Thoracic aorta (tissue), 2 donors: ENCODE measurements at regions not wholly inside any gene's neighbourhood (a gene's known extent, or its start where the extent isn't known, plus 50 kb on each side); places are given as distances from the start of the nearest gene placed in this dataset.
"Not testable (repeated sequence)": the region's sequence is repeated elsewhere in the genome, so short reads cannot be mapped to it uniquely, and the experiment has no call there.

Source experiments
- ATAC-seq: fragments of 150-250 bp; one replicate; pipeline ENCODE4 v1.8.0; 2017; ENCODE audit warnings: low read depth; ENCODE audit not compliant: insufficient number of reproducible peaks, low FRiP score
- DNase-seq: peaks from one replicate; pipeline ENCODE4 v3.0.0-alpha.2; 2020; ENCODE audit warnings: low spot score
- H3K27ac ChIP-seq, 2 donors: fragments of 200-600 bp; sonication (generic); 1 replicate in 1 of 2; 2 replicates in 1 of 2; pipeline ENCODE4 v1.5.1; 2016; ENCODE audit warnings: mild to moderate bottlenecking in 2 of 2, moderate library complexity in 2 of 2
- H3K27me3 ChIP-seq: fragments of 200-600 bp; sonication (generic); replicated peaks from 2 replicates; pipeline ENCODE4 v1.6.0; 2016; ENCODE audit warnings: mild to moderate bottlenecking; ENCODE audit not compliant: insufficient read depth
- H3K36me3 ChIP-seq: fragments of 200-600 bp; sonication (generic); one replicate; pipeline ENCODE4 v1.5.1; 2016
- H3K4me1 ChIP-seq, 2 donors: fragments of 200-600 bp; sonication (generic); 1 replicate in 1 of 2; 2 replicates in 1 of 2; pipeline versions ENCODE4 v1.5.1 to v1.6.0; 2016; ENCODE audit warnings: low read depth in 2 of 2, mild to moderate bottlenecking in 1 of 2; ENCODE audit not compliant: control insufficient read depth in 1 of 2
- H3K4me3 ChIP-seq: fragments of 200-600 bp; sonication (generic); 2 replicates; pipeline ENCODE4 v1.5.1; 2016; ENCODE audit warnings: mild to moderate bottlenecking
- H3K9me3 ChIP-seq: fragments of 200-600 bp; sonication (generic); 2 replicates; pipeline ENCODE4 v1.5.1; 2016
- TF ChIP-seq, protein P1 (sequence below): fragments of 200-600 bp; sonication (generic); IDR thresholded peaks from one replicate; pipeline ENCODE4 v1.5.1; 2019; ENCODE audit warnings: antibody characterized with exemption

DNA sequence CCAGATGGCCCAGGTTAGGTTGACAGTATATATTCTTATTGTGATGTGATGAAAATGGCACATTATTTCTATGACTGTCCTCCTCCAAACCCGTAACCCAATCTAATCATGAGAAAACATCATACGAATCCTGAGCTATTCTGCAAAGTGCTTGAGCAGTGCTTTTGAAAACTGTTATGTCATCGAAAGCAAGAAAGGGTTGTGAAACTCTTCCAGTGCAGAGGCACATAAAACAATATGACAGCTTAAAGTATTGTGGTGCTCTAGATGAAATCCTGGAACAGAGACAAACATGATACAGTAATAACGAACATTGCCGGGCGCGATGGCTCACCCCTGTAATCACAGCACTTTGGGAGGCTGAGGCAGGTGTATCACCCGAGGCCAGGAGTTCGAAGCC lies 1648.0 kb downstream of the STIM2 start:
- DNase-seq = no peak
- no peaks in the 10 kb centered on the region for H3K4me1 ChIP-seq
- no peaks in the 10 kb centered on the region for H3K27me3 ChIP-seq
- TF ChIP-seq, protein P1, sequence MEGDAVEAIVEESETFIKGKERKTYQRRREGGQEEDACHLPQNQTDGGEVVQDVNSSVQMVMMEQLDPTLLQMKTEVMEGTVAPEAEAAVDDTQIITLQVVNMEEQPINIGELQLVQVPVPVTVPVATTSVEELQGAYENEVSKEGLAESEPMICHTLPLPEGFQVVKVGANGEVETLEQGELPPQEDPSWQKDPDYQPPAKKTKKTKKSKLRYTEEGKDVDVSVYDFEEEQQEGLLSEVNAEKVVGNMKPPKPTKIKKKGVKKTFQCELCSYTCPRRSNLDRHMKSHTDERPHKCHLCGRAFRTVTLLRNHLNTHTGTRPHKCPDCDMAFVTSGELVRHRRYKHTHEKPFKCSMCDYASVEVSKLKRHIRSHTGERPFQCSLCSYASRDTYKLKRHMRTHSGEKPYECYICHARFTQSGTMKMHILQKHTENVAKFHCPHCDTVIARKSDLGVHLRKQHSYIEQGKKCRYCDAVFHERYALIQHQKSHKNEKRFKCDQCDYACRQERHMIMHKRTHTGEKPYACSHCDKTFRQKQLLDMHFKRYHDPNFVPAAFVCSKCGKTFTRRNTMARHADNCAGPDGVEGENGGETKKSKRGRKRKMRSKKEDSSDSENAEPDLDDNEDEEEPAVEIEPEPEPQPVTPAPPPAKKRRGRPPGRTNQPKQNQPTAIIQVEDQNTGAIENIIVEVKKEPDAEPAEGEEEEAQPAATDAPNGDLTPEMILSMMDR = no peak
- ATAC-seq = no peak
- H3K36me3 ChIP-seq = no peaks in the 10 kb centered on the region
- no peak overlapping the region for H3K27ac ChIP-seq
- H3K9me3 ChIP-seq = no peaks in the 10 kb centered on the region
- no peak overlapping the region for H3K4me3 ChIP-seq

DNA sequence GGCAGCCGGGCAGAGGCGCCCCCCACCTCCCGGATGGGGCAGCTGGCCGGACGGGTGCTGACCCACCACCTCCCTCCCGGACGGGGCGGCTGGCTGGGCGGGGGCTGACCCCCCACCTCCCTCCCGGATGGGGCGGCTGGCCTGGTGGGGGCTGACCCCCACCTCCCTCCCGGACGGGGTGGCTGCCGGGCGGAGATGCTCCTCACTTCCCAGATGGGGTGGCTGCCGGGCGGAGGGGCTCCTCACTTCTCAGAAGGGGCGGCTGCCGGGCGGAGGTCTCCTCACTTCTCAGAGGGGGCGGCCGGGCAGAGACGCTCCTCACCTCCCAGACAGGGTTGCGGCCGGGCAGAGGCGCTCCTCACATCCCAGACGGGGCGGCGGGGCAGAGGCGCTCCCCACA lies 1654.1 kb downstream of the STIM2 start:
- ATAC-seq, H3K9me3 ChIP-seq, H3K27me3 ChIP-seq, H3K4me3 ChIP-seq, H3K36me3 ChIP-seq, DNase-seq, H3K4me1 ChIP-seq, H3K27ac ChIP-seq: not testable (repeated sequence)

DNA sequence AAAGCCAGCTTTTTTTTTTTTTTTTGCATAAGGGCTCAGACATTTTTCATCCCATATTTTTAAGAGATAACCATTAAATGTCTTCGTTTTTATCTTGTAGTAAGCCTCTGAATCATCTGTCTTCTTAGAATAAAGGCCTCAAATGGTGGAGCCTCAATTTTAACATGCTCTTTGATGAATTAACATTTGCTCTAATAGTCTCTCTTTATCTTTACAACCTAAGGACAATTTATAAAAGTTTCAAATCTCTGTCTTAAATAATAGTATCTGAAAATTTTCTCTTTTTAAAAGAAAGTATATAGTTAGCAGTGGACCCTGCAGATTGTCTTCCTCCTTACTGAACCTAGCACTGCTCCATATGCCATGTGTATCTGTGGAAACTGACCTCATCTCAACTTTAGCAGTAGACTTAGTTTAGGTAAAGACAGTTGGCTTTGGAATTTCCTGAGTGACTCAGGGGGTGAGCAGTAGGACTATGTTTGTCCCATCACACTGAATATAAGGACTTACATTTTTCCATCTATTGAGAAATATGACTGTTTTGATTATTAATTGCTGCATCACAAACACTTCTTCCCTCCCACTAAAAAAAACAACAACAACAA lies 1658.0 kb downstream of the STIM2 start:
- H3K27ac ChIP-seq = no peak overlapping the region
- H3K36me3 ChIP-seq = no peaks in the 10 kb centered on the region
- no peak for DNase-seq
- TF ChIP-seq, protein P1 = no peak
- H3K4me3 ChIP-seq = no peak overlapping the region
- H3K4me1 ChIP-seq = no peaks in the 10 kb centered on the region
- H3K27me3 ChIP-seq = no peaks in the 10 kb centered on the region
- ATAC-seq = no peak
- no peaks in the 10 kb centered on the region for H3K9me3 ChIP-seq

DNA sequence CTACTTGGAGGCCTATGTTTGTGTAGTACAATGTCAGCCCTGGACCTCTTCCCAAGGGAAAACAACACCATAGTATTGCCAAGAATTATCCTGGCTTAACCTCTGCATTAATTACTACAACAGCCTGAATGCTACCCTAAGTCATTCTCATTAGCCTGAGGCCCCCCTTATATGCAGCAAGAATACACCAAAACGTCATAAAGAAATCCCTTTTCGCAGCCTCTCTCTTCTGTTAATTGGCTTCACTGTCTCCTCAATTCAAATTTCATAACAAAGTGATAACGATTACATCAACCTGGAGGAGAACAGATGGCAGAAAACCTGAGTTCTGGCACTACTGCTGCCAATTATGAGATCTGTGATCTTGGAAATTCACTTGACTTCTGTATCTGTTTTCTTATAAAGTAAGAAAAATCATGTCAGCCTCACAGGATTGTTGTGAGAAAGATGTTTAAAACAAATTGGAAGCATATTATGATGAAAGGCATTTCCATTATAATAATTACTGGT lies 1663.1 kb downstream of the STIM2 start:
- H3K27me3 ChIP-seq = no peaks in the 10 kb centered on the region
- ATAC-seq = no peak

DNA sequence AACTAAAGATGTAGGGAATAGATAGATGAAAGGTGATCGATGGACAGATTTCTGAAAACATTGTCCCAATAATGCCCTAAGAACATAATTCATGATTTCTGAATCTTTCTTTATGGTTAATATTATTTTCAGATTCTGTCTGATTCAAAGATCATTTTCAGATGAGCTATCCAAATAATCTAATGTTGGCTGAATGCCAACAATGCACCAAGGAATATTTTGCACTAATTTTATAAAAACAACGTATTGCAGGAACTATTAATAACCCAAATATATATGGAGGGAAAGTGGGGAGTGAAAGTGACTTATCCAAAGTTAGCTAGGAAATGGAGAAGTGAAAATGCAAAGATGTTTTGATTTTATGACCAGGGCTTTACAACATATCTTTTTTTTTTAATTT lies 1675.5 kb downstream of the STIM2 start:
- DNase-seq (no peak), ATAC-seq (no peak)
- Histone ChIP-seq H3K4me1 (no peaks in the 10 kb centered on the region), H3K36me3 (no peaks in the 10 kb centered on the region), H3K27me3 (no peaks in the 10 kb centered on the region), H3K4me3 (no peak overlapping the region), H3K27ac (no peak overlapping the region), H3K9me3 (no peaks in the 10 kb centered on the region)
- TF ChIP-seq, protein P1 = no peak

More for the DNA sequence above, 1663.1 kb downstream of the STIM2 start:
- Histone ChIP-seq H3K9me3 (no peaks in the 10 kb centered on the region), H3K4me3 (no peak overlapping the region), H3K4me1 (no peaks in the 10 kb centered on the region), H3K36me3 (no peaks in the 10 kb centered on the region), H3K27ac (no peak overlapping the region)
- TF ChIP-seq, protein P1 = no peak
- DNase-seq = no peak

DNA sequence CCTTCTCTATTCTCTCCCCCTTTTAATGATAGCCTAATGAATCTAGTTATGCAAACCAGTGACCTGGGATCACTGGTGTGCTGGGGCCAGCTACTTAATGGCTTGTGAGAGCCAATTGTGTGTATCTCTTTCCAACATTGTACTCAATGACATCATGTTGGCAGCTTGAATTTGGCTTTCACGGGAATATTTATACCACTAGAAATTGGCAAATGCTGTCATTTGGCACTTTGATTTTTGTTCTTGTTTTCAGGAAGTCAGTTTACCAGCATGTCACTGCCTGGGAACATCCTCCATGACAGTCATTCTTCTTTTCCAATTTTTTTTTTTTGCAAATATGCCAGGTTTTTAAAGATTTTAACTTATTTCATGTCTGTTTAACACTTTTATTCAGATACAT lies 1685.3 kb downstream of the STIM2 start:
- H3K4me1 ChIP-seq = no peaks in the 10 kb centered on the region
- H3K27me3 ChIP-seq = no peaks in the 10 kb centered on the region
- no peaks in the 10 kb centered on the region for H3K36me3 ChIP-seq
- no peaks in the 10 kb centered on the region for H3K9me3 ChIP-seq
- TF ChIP-seq, protein P1 = no peak
- no peak overlapping the region for H3K4me3 ChIP-seq
- DNase-seq = no peak
- H3K27ac ChIP-seq = no peak overlapping the region
- no peak for ATAC-seq
